ENCODE measurements at regions not wholly inside any gene's neighbourhood (a gene's known extent, or its start where the extent isn't known, plus 50 kb on each side); places are given as distances from the start of the nearest gene placed in this dataset.

DNA sequence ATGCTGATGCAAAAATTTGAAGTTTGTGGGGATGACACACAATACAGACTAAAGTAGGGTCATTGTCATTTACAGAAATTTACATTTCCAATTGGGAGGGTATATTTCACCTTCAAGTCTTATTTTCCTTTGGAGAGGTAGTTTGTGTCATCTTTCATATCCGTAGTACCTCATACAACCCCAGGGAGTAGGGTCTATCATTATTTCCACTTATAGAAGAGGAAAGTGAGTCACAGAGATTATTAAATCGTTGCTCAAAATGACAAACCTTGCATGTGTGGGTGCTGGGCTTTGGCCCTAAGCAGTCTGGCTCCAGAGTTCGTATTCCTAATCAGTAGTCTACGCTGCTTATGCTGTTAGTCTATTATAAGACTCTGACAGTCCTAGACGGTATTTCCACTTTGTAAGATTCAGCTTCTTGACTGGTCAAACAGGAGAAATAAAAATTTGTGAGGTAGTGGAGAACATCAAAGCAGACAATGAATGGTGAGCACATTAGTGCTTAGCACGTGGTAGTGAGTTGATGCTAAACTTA, 516.5 kb downstream of the PCDH7 start:
- TF ChIP-seq SRF (IDR thresholded peaks at IDR 0.05; ENCODE audit: low read depth) (no peak; the same call in none of the 2 replicates), CTCF (IDR thresholded peaks at IDR 0.05 in 2 of 3, conservative IDR thresholded peaks at IDR 0.05 in 1 of 3; ENCODE audit: borderline replicate concordance in 1 of 3, insufficient read depth in 1 of 3, low read depth in 2 of 3, low read length in 2 of 3) (no peak), POLR2A (IDR thresholded peaks at IDR 0.05; ENCODE audit: borderline replicate concordance, extremely low read depth, insufficient read depth, insufficient read length) (no peak), JUND (IDR thresholded peaks at IDR 0.05) (peak; percentile 68; the same call in 1 of the 2 replicates), ZBTB33 (IDR thresholded peaks at IDR 0.05; ENCODE audit: extremely low read depth, insufficient replicate concordance, low read length) (no peak), YY1 (IDR thresholded peaks at IDR 0.05; ENCODE audit: extremely low read depth, insufficient replicate concordance, low read depth, low read length) (no peak), RAD21 (IDR thresholded peaks at IDR 0.05; ENCODE audit: low read depth) (peak; percentile 19; the same call in 1 of the 2 replicates), EZH2 (IDR thresholded peaks at IDR 0.05) (no peak), SP1 (IDR thresholded peaks at IDR 0.05; ENCODE audit: low read depth) (peak; percentile 73), POLR2AphosphoS5 (IDR thresholded peaks at IDR 0.05; ENCODE audit: low read depth, low read length) (no peak), SIN3A (IDR thresholded peaks at IDR 0.05; ENCODE audit: low read depth) (no peak), ELF1 (IDR thresholded peaks at IDR 0.05; ENCODE audit: borderline replicate concordance, low read depth) (no peak), CEBPB (IDR thresholded peaks at IDR 0.05; ENCODE audit: low read depth) (no peak)

Data from HCT116 (cell line).